Testis (tissue), 2 donors: ENCODE measurements at regions not wholly inside any gene's neighbourhood (a gene's known extent, or its start where the extent isn't known, plus 50 kb on each side); places are given as distances from the start of the nearest gene placed in this dataset.

Source experiments
- POLR2A ChIP-seq: fragments of 450-650 bp; IDR thresholded peaks from one replicate; pipeline ENCODE4 v1.6.1; 2017; ENCODE audit warnings: antibody characterized with exemption, mild to moderate bottlenecking, moderate library complexity
- TF ChIP-seq, protein P1 (sequence below), 3 experiments: fragments of 450-650 bp in 2 of 3; fragments of 200-600 bp in 1 of 3; sonication (generic) in 1 of 3; IDR thresholded peaks; one replicate each; pipeline ENCODE4 v1.5.1; 2016 to 2019; ENCODE audit warnings: antibody characterized with exemption in 3 of 3, mild to moderate bottlenecking in 2 of 3, moderate library complexity in 1 of 3

DNA sequence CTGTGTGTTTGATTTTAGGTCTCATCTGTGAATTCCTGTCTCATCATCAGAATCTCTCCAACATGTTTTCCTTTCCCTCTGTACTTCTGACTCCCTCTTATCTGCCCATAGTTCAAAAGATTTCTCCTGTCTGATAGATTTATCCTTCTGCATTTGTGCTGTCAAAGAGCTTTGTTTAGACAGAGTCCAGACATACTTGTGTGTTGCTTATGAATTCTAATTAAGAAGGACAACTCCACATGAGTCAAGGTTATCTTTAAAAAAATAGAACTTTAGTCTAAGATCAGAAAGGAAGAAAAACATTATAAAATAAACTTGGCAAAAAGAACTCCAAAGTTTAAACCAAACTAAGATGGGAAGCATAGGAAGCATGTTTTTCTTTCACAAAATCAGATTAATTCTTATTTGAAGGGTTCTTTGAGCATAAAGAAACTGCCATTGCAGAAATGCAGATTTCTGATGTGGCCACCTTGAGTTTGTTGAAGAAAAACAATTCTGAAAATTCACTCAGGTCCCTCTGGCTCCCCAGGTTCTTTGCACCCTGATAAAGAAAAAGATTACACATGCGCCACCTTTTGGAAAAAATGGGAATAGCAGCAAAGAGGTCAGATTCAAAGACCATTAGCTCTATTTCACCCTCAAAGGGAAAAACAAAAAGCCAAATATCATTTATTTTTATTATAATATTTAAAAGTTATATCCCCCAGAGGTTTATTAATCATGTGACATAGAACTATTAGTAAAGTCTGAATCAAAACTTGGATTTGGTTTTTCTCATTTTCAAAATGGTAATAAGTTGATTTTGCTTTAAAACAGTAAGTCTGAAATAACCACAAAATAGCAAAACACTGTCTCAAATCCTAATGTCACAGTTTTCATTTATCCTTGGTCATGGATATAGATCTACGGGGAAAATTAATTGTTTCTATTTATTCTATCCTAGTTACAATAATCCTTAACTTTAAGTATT is 143.7 kb upstream of the DCN start:
- no peak for TF ChIP-seq POLR2A
- TF ChIP-seq, protein P1, sequence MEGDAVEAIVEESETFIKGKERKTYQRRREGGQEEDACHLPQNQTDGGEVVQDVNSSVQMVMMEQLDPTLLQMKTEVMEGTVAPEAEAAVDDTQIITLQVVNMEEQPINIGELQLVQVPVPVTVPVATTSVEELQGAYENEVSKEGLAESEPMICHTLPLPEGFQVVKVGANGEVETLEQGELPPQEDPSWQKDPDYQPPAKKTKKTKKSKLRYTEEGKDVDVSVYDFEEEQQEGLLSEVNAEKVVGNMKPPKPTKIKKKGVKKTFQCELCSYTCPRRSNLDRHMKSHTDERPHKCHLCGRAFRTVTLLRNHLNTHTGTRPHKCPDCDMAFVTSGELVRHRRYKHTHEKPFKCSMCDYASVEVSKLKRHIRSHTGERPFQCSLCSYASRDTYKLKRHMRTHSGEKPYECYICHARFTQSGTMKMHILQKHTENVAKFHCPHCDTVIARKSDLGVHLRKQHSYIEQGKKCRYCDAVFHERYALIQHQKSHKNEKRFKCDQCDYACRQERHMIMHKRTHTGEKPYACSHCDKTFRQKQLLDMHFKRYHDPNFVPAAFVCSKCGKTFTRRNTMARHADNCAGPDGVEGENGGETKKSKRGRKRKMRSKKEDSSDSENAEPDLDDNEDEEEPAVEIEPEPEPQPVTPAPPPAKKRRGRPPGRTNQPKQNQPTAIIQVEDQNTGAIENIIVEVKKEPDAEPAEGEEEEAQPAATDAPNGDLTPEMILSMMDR (IDR thresholded peaks at IDR 0.05): peak; percentile 78 to 84 (median 80)
